ENCODE measurements at regions not wholly inside any gene's neighbourhood (a gene's known extent, or its start where the extent isn't known, plus 50 kb on each side); places are given as distances from the start of the nearest gene placed in this dataset.

DNA sequence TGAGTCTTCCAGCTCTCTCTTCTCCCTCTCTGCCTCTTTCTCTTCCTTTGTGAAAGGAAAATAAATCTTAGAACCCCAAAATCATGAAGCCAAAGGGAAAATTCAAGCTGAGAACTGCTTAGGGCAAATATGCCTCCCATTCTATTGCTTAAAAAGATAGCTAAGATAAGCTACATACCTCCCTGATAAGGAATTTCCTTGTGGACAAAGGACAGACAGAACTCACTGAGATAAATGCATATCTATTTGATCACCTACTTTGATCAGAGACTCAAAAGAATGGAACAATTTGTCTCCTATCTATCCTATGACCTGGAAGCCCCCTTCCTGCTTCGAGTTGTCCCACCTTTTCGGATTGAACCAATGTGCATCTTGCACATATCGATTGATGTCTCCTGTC, 220.6 kb upstream of the NMUR2 start:
- ATAC-seq: no peak
- TF ChIP-seq, protein P1, sequence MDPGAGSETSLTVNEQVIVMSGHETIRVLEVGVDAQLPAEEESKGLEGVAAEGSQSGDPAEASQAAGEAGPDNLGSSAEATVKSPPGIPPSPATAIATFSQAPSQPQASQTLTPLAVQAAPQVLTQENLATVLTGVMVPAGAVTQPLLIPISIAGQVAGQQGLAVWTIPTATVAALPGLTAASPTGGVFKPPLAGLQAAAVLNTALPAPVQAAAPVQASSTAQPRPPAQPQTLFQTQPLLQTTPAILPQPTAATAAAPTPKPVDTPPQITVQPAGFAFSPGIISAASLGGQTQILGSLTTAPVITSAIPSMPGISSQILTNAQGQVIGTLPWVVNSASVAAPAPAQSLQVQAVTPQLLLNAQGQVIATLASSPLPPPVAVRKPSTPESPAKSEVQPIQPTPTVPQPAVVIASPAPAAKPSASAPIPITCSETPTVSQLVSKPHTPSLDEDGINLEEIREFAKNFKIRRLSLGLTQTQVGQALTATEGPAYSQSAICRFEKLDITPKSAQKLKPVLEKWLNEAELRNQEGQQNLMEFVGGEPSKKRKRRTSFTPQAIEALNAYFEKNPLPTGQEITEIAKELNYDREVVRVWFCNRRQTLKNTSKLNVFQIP (CRISPR knock-in tag; IDR thresholded peaks at IDR 0.05; ENCODE audit: borderline replicate concordance, low read depth): no peak
- TF ChIP-seq ISL1 (CRISPR knock-in tag; IDR thresholded peaks at IDR 0.05) (no peak), TOX (CRISPR knock-in tag; IDR thresholded peaks at IDR 0.05; ENCODE audit: borderline replicate concordance) (no peak), ESRRG (CRISPR knock-in tag; IDR thresholded peaks at IDR 0.05) (no peak), ARNTL (CRISPR knock-in tag; IDR thresholded peaks at IDR 0.05; ENCODE audit: borderline replicate concordance, low read depth) (no peak), PPARA (CRISPR knock-in tag; IDR thresholded peaks at IDR 0.05; ENCODE audit: borderline replicate concordance) (no peak), ZFP3 (CRISPR knock-in tag; IDR thresholded peaks at IDR 0.05) (no peak), ZFP30 (CRISPR knock-in tag; IDR thresholded peaks at IDR 0.05) (no peak), RARB (CRISPR knock-in tag; IDR thresholded peaks at IDR 0.05) (no peak), ZNF70 (CRISPR knock-in tag; IDR thresholded peaks at IDR 0.05) (no peak), OSR1 (CRISPR knock-in tag; IDR thresholded peaks at IDR 0.05) (no peak), ZNF565 (CRISPR knock-in tag; conservative IDR thresholded peaks at IDR 0.05; ENCODE audit: low read depth) (no peak), SNAI2 (CRISPR knock-in tag; IDR thresholded peaks at IDR 0.05) (no peak), GLIS3 (CRISPR knock-in tag; IDR thresholded peaks at IDR 0.05) (no peak)
- TF ChIP-seq, protein P2, sequence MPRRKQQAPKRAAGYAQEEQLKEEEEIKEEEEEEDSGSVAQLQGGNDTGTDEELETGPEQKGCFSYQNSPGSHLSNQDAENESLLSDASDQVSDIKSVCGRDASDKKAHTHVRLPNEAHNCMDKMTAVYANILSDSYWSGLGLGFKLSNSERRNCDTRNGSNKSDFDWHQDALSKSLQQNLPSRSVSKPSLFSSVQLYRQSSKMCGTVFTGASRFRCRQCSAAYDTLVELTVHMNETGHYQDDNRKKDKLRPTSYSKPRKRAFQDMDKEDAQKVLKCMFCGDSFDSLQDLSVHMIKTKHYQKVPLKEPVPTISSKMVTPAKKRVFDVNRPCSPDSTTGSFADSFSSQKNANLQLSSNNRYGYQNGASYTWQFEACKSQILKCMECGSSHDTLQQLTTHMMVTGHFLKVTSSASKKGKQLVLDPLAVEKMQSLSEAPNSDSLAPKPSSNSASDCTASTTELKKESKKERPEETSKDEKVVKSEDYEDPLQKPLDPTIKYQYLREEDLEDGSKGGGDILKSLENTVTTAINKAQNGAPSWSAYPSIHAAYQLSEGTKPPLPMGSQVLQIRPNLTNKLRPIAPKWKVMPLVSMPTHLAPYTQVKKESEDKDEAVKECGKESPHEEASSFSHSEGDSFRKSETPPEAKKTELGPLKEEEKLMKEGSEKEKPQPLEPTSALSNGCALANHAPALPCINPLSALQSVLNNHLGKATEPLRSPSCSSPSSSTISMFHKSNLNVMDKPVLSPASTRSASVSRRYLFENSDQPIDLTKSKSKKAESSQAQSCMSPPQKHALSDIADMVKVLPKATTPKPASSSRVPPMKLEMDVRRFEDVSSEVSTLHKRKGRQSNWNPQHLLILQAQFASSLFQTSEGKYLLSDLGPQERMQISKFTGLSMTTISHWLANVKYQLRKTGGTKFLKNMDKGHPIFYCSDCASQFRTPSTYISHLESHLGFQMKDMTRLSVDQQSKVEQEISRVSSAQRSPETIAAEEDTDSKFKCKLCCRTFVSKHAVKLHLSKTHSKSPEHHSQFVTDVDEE (CRISPR knock-in tag; IDR thresholded peaks at IDR 0.05): no peak
- TF ChIP-seq, protein P3, sequence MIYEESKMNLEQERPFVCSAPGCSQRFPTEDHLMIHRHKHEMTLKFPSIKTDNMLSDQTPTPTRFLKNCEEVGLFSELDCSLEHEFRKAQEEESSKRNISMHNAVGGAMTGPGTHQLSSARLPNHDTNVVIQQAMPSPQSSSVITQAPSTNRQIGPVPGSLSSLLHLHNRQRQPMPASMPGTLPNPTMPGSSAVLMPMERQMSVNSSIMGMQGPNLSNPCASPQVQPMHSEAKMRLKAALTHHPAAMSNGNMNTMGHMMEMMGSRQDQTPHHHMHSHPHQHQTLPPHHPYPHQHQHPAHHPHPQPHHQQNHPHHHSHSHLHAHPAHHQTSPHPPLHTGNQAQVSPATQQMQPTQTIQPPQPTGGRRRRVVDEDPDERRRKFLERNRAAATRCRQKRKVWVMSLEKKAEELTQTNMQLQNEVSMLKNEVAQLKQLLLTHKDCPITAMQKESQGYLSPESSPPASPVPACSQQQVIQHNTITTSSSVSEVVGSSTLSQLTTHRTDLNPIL (CRISPR knock-in tag; IDR thresholded peaks at IDR 0.05; ENCODE audit: low read depth): no peak

DNA sequence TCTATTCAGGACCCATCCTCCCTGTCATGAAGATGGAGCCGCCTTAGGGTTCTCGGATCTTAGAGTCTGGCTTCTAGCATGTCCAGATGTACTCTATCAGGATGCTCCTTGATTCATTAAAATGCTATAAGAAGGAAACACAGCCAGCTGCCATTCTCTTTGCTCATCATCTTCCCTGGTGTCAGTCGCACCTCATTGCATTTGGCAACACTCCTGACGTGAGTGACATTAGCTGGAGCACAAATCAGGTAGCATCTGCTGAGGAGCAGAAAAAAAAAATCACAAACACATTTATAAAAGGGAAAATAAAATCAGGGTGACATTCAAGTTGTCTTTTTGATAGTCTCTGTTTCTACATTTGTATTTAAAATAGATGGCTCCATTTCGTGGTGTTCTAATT, 226.1 kb upstream of the NMUR2 start:
- TF ChIP-seq ARNTL (CRISPR knock-in tag; IDR thresholded peaks at IDR 0.05; ENCODE audit: borderline replicate concordance, low read depth) (no peak), CSDC2 (CRISPR knock-in tag; IDR thresholded peaks at IDR 0.05) (no peak)
- TF ChIP-seq, protein P2 (CRISPR knock-in tag; IDR thresholded peaks at IDR 0.05): no peak
- ATAC-seq: no peak

DNA sequence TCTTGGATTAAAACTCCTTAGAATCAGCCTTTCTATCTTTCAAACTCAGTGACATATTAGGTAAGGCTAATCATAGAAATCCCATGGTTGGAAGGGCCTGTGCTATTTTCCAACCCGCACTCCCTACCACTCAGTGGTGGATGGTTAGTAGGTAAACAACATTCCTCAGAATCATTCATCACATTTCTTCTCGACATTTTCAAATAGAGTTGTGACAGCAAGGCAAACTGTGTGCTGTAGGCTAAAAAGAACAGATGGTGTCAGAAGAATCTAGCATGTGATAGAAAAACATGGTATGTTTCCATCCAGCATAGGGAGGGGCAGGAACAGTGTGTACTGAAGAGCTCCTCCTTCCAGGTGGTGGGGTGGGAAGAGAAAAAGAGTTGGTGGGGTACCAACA, 227.3 kb upstream of the NMUR2 start:
- ATAC-seq: no peak
- TF ChIP-seq ESRRG (CRISPR knock-in tag; IDR thresholded peaks at IDR 0.05) (no peak), GLIS3 (CRISPR knock-in tag; IDR thresholded peaks at IDR 0.05) (no peak), ZNF8 (CRISPR knock-in tag; IDR thresholded peaks at IDR 0.05) (no peak), TOX (CRISPR knock-in tag; IDR thresholded peaks at IDR 0.05; ENCODE audit: borderline replicate concordance) (no peak), CSDC2 (CRISPR knock-in tag; IDR thresholded peaks at IDR 0.05) (no peak), BACH2 (CRISPR knock-in tag; IDR thresholded peaks at IDR 0.05; ENCODE audit: borderline replicate concordance) (no peak), TCF4 (CRISPR knock-in tag; IDR thresholded peaks at IDR 0.05; ENCODE audit: borderline replicate concordance) (no peak), OSR1 (CRISPR knock-in tag; IDR thresholded peaks at IDR 0.05) (no peak), ZFP3 (CRISPR knock-in tag; IDR thresholded peaks at IDR 0.05) (no peak), ZNF70 (CRISPR knock-in tag; IDR thresholded peaks at IDR 0.05) (no peak)
- TF ChIP-seq, protein P1 (CRISPR knock-in tag; IDR thresholded peaks at IDR 0.05; ENCODE audit: borderline replicate concordance, low read depth): no peak
- TF ChIP-seq, protein P4, sequence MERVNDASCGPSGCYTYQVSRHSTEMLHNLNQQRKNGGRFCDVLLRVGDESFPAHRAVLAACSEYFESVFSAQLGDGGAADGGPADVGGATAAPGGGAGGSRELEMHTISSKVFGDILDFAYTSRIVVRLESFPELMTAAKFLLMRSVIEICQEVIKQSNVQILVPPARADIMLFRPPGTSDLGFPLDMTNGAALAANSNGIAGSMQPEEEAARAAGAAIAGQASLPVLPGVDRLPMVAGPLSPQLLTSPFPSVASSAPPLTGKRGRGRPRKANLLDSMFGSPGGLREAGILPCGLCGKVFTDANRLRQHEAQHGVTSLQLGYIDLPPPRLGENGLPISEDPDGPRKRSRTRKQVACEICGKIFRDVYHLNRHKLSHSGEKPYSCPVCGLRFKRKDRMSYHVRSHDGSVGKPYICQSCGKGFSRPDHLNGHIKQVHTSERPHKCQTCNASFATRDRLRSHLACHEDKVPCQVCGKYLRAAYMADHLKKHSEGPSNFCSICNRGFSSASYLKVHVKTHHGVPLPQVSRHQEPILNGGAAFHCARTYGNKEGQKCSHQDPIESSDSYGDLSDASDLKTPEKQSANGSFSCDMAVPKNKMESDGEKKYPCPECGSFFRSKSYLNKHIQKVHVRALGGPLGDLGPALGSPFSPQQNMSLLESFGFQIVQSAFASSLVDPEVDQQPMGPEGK (CRISPR knock-in tag; IDR thresholded peaks at IDR 0.05; ENCODE audit: borderline replicate concordance): no peak
- TF ChIP-seq, protein P2 (CRISPR knock-in tag; IDR thresholded peaks at IDR 0.05): no peak
